HEK293 (cell line): ENCODE measurements at regions not wholly inside any gene's neighbourhood (a gene's known extent, or its start where the extent isn't known, plus 50 kb on each side); places are given as distances from the start of the nearest gene placed in this dataset.

Source experiments
- OSR2 ChIP-seq: fragments of 450-650 bp; formaldehyde crosslinking; IDR thresholded peaks from 2 replicates; pipeline ENCODE4 v1.5.1; 2016; ENCODE audit warnings: missing biosample characterization, missing genetic modification characterization
- TF ChIP-seq, protein P1 (sequence below): fragments of 450-650 bp; formaldehyde crosslinking; IDR thresholded peaks from 2 replicates; pipeline ENCODE4 v1.5.1; 2016; ENCODE audit warnings: missing biosample characterization, missing genetic modification characterization

DNA sequence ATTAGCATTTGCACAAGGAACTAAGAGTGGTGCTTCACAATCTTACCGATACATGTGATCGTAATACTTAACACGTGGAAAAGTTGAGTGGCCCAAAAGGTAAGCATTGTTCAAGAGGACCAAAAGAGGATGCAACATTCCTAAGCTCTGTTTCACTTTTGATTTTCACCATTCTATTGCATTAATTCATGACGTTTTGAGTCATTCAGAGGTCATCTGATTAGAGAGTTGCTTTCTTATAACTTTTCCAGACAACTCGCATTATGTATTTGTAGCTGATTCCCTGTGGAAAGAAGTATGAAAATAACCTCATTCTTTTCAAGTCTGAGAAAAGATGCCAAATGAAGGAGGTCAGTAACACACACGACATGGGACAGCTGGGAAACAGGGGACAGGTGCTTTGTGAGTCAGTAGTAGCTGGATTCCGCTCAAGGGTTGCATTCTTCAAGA, 344.4 kb downstream of the RND3 start:
- TF ChIP-seq, protein P1, sequence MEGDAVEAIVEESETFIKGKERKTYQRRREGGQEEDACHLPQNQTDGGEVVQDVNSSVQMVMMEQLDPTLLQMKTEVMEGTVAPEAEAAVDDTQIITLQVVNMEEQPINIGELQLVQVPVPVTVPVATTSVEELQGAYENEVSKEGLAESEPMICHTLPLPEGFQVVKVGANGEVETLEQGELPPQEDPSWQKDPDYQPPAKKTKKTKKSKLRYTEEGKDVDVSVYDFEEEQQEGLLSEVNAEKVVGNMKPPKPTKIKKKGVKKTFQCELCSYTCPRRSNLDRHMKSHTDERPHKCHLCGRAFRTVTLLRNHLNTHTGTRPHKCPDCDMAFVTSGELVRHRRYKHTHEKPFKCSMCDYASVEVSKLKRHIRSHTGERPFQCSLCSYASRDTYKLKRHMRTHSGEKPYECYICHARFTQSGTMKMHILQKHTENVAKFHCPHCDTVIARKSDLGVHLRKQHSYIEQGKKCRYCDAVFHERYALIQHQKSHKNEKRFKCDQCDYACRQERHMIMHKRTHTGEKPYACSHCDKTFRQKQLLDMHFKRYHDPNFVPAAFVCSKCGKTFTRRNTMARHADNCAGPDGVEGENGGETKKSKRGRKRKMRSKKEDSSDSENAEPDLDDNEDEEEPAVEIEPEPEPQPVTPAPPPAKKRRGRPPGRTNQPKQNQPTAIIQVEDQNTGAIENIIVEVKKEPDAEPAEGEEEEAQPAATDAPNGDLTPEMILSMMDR = no peak
- TF ChIP-seq OSR2 (tag by site-specific recombination) = no peak
